Right lobe of liver (tissue), 4 donors: ENCODE measurements at regions not wholly inside any gene's neighbourhood (a gene's known extent, or its start where the extent isn't known, plus 50 kb on each side); places are given as distances from the start of the nearest gene placed in this dataset.

Source experiments
- POLR2A ChIP-seq: fragments of 450-650 bp; IDR thresholded peaks from one replicate; pipeline ENCODE4 v1.6.1; 2017; ENCODE audit warnings: antibody characterized with exemption, mild to moderate bottlenecking
- TF ChIP-seq, protein P1 (sequence below), 4 donors: fragments of 200-600 bp in 3 of 4; fragments of 450-650 bp in 1 of 4; IDR thresholded peaks; one replicate each; pipeline versions ENCODE4 v1.5.1 to v1.8.0; 2016 to 2022; ENCODE audit warnings: antibody characterized with exemption in 4 of 4, mild to moderate bottlenecking in 2 of 4
- donor health status: DM: no; HTN: no; CAD: no.
- donor health status: DM: no; HTN: no; CAD: no.
- donor health status: DM: no; HTN: yes; CAD: no.

DNA sequence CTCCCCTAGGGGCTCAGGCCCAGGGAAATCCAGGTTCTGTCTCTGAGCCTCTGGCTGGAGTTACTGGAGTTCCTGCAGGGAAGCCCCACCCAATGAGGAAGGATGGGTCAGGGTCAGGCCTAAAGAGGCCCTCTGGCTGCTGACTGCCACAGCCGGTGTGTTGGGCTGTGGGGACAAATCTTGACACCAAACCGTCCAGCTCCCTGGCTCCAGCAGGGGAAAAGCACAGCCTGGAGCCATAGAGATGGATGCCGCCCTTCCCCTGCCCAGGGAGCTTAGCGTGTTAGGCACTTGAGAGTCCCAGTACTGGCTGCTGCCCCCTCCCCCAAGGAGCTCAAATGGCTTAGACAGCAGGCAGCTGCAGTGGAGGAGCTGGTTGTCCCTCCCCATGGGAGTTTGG is 321.3 kb upstream of the LCORL start:
- TF ChIP-seq, protein P1, sequence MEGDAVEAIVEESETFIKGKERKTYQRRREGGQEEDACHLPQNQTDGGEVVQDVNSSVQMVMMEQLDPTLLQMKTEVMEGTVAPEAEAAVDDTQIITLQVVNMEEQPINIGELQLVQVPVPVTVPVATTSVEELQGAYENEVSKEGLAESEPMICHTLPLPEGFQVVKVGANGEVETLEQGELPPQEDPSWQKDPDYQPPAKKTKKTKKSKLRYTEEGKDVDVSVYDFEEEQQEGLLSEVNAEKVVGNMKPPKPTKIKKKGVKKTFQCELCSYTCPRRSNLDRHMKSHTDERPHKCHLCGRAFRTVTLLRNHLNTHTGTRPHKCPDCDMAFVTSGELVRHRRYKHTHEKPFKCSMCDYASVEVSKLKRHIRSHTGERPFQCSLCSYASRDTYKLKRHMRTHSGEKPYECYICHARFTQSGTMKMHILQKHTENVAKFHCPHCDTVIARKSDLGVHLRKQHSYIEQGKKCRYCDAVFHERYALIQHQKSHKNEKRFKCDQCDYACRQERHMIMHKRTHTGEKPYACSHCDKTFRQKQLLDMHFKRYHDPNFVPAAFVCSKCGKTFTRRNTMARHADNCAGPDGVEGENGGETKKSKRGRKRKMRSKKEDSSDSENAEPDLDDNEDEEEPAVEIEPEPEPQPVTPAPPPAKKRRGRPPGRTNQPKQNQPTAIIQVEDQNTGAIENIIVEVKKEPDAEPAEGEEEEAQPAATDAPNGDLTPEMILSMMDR (IDR thresholded peaks at IDR 0.05), result no peak
- no peak for TF ChIP-seq POLR2A
